SU-DHL-6 (cell line): ENCODE measurements at regions not wholly inside any gene's neighbourhood (a gene's known extent, or its start where the extent isn't known, plus 50 kb on each side); places are given as distances from the start of the nearest gene placed in this dataset.

Experiments used
- EZH2phosphoT487 ChIP-seq: fragments of 200-600 bp; sonication (generic), shearing (Covaris generic); conservative IDR thresholded peaks from 2 replicates; pipeline ENCODE4 v1.6.1; 2018; ENCODE audit warnings: mild to moderate bottlenecking, antibody characterized with exemption, low read length, moderate library complexity, mixed read lengths
- TF ChIP-seq, protein P1 (sequence below): fragments of 200-600 bp; sonication (generic); IDR thresholded peaks from one replicate; pipeline ENCODE4 v1.5.1; 2017; ENCODE audit warnings: antibody characterized with exemption, mild to moderate bottlenecking, low read length, moderate library complexity; ENCODE audit not compliant: insufficient read depth, poor library complexity, severe bottlenecking

GRCh38 chrX:16319929-16320328 lies 152.6 kb downstream of the MAGEB17 start:
- TF ChIP-seq, protein P1, sequence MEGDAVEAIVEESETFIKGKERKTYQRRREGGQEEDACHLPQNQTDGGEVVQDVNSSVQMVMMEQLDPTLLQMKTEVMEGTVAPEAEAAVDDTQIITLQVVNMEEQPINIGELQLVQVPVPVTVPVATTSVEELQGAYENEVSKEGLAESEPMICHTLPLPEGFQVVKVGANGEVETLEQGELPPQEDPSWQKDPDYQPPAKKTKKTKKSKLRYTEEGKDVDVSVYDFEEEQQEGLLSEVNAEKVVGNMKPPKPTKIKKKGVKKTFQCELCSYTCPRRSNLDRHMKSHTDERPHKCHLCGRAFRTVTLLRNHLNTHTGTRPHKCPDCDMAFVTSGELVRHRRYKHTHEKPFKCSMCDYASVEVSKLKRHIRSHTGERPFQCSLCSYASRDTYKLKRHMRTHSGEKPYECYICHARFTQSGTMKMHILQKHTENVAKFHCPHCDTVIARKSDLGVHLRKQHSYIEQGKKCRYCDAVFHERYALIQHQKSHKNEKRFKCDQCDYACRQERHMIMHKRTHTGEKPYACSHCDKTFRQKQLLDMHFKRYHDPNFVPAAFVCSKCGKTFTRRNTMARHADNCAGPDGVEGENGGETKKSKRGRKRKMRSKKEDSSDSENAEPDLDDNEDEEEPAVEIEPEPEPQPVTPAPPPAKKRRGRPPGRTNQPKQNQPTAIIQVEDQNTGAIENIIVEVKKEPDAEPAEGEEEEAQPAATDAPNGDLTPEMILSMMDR: no peak
- TF ChIP-seq EZH2phosphoT487: no peak
